ENCODE measurements at regions not wholly inside any gene's neighbourhood (a gene's known extent, or its start where the extent isn't known, plus 50 kb on each side); places are given as distances from the start of the nearest gene placed in this dataset.

GRCh38 chr18:51578406-51578980, 381.0 kb upstream of the MEX3C start:
- no peak for DNase-seq (ENCODE audit: extremely low spot score)
- TF ChIP-seq ARNT (IDR thresholded peaks at IDR 0.05) (no peak), NFRKB (IDR thresholded peaks at IDR 0.05) (no peak), CTBP1 (IDR thresholded peaks at IDR 0.05; ENCODE audit: borderline replicate concordance) (no peak), LEF1 (IDR thresholded peaks at IDR 0.05; ENCODE audit: borderline replicate concordance) (no peak), FOXK2 (IDR thresholded peaks at IDR 0.05) (no peak)
- POLR2A ChIA-PET = no interaction called here
- CTCF ChIA-PET = no interaction called here

- ChIA-PET POLR2A (no interaction called here), CTCF (no interaction called here)
- no peak for TF ChIP-seq FOXK2 (IDR thresholded peaks at IDR 0.05)
- no peak for TF ChIP-seq ZNF384 (IDR thresholded peaks at IDR 0.05)
- TF ChIP-seq ARNT (IDR thresholded peaks at IDR 0.05) = no peak
- TF ChIP-seq LEF1 (IDR thresholded peaks at IDR 0.05; ENCODE audit: borderline replicate concordance) = no peak
- TF ChIP-seq NFRKB (IDR thresholded peaks at IDR 0.05) = no peak
- TF ChIP-seq SP1 (IDR thresholded peaks at IDR 0.05) = no peak
- no peak for TF ChIP-seq HDGF (IDR thresholded peaks at IDR 0.05; ENCODE audit: borderline replicate concordance)
- TF ChIP-seq SUZ12 (IDR thresholded peaks at IDR 0.05) = no peak
- TF ChIP-seq BHLHE40 (IDR thresholded peaks at IDR 0.05; ENCODE audit: borderline replicate concordance) = no peak
- TF ChIP-seq TARDBP (IDR thresholded peaks at IDR 0.05) = no peak
- TF ChIP-seq L3MBTL2 (conservative IDR thresholded peaks at IDR 0.05) = no peak
- no peak for TF ChIP-seq PKNOX1 (IDR thresholded peaks at IDR 0.05)
- no peak for TF ChIP-seq ELF4 (IDR thresholded peaks at IDR 0.05)
- TF ChIP-seq CTBP1 (IDR thresholded peaks at IDR 0.05; ENCODE audit: borderline replicate concordance) = no peak
- TF ChIP-seq FOXM1 (IDR thresholded peaks at IDR 0.05; ENCODE audit: borderline replicate concordance) = no peak
- no peak for TF ChIP-seq FOXA1 (IDR thresholded peaks at IDR 0.05)
- no peak for DNase-seq (ENCODE audit: extremely low spot score)
Measured at GRCh38 chr18:51580580-51580979, 383.1 kb upstream of the MEX3C start.

DNA sequence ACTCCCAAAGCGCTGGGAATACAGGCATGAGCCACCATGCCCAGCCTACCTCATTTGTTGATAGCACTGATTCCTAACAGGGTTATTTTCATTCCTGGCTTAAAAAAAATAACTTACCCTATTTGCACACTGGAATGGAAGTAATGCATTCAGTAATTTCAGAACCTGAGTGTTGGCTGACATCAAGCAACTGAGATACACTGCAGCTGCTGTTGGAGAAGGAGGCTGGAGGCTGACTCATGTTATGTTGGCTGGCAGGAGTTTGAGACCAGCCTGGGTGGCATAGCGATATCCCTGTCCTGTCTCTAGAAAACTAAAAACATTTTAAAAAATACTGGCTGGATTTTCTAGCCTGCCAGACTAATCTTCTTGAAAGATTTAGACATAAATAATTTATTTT, 385.1 kb upstream of the MEX3C start:
- CTCF ChIA-PET = no interaction called here
- TF ChIP-seq NFRKB (IDR thresholded peaks at IDR 0.05) = no peak
- no peak for TF ChIP-seq SP1 (IDR thresholded peaks at IDR 0.05)
- TF ChIP-seq TARDBP (IDR thresholded peaks at IDR 0.05) = no peak
- TF ChIP-seq PKNOX1 (IDR thresholded peaks at IDR 0.05) = no peak
- TF ChIP-seq ZNF384 (IDR thresholded peaks at IDR 0.05) = no peak
- TF ChIP-seq HDGF (IDR thresholded peaks at IDR 0.05; ENCODE audit: borderline replicate concordance) = no peak
- TF ChIP-seq FOXM1 (IDR thresholded peaks at IDR 0.05; ENCODE audit: borderline replicate concordance) = no peak
- TF ChIP-seq SUZ12 (IDR thresholded peaks at IDR 0.05) = no peak
- no peak for TF ChIP-seq FOXA1 (IDR thresholded peaks at IDR 0.05)
- no peak for TF ChIP-seq CTBP1 (IDR thresholded peaks at IDR 0.05; ENCODE audit: borderline replicate concordance)
- no peak for TF ChIP-seq FOXK2 (IDR thresholded peaks at IDR 0.05)
- TF ChIP-seq ARNT (IDR thresholded peaks at IDR 0.05) = no peak
- TF ChIP-seq BHLHE40 (IDR thresholded peaks at IDR 0.05; ENCODE audit: borderline replicate concordance) = no peak
- no peak for TF ChIP-seq LEF1 (IDR thresholded peaks at IDR 0.05; ENCODE audit: borderline replicate concordance)
- TF ChIP-seq L3MBTL2 (conservative IDR thresholded peaks at IDR 0.05) = no peak
- TF ChIP-seq ELF4 (IDR thresholded peaks at IDR 0.05) = no peak
- no peak for DNase-seq (ENCODE audit: extremely low spot score)
- POLR2A ChIA-PET = no interaction called here

- TF ChIP-seq TARDBP (IDR thresholded peaks at IDR 0.05) (no peak), L3MBTL2 (conservative IDR thresholded peaks at IDR 0.05) (no peak), SP1 (IDR thresholded peaks at IDR 0.05) (no peak), PKNOX1 (IDR thresholded peaks at IDR 0.05) (no peak), NFRKB (IDR thresholded peaks at IDR 0.05) (no peak), SUZ12 (IDR thresholded peaks at IDR 0.05) (no peak), CTBP1 (IDR thresholded peaks at IDR 0.05; ENCODE audit: borderline replicate concordance) (no peak), ARNT (IDR thresholded peaks at IDR 0.05) (no peak), FOXA1 (IDR thresholded peaks at IDR 0.05) (no peak), BHLHE40 (IDR thresholded peaks at IDR 0.05; ENCODE audit: borderline replicate concordance) (no peak), ZNF384 (IDR thresholded peaks at IDR 0.05) (no peak), HDGF (IDR thresholded peaks at IDR 0.05; ENCODE audit: borderline replicate concordance) (no peak), LEF1 (IDR thresholded peaks at IDR 0.05; ENCODE audit: borderline replicate concordance) (no peak), FOXK2 (IDR thresholded peaks at IDR 0.05) (no peak)
- POLR2A ChIA-PET = no interaction called here
- CTCF ChIA-PET = no interaction called here
- no peak for DNase-seq (ENCODE audit: extremely low spot score)
Measured at GRCh38 chr18:51588616-51589015, 391.1 kb upstream of the MEX3C start.

DNA sequence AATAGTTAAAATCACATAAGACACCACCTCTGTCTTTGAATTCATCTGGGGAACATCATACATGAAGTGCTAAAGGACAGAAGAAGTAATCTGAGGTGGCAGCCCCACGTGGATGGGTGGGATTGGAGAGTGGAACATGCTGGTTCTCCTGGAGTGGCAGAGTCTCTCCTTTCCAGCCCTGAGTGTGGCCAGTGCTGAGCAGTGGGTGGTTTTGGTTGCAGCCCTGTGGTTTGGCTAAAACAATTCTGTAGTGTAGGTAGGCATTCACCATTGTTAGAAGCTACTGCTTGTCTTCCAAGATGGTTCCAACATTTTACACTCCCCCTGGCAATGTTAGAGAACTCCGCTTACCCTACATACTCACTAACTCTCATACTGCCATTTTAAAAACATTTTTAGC, 396.4 kb upstream of the MEX3C start:
- no peak for DNase-seq (ENCODE audit: extremely low spot score)
- ChIA-PET POLR2A (no interaction called here), CTCF (no interaction called here)
- TF ChIP-seq PKNOX1 (IDR thresholded peaks at IDR 0.05) (no peak), BHLHE40 (IDR thresholded peaks at IDR 0.05; ENCODE audit: borderline replicate concordance) (no peak), FOXA1 (IDR thresholded peaks at IDR 0.05) (no peak), SP1 (IDR thresholded peaks at IDR 0.05) (no peak), LEF1 (IDR thresholded peaks at IDR 0.05; ENCODE audit: borderline replicate concordance) (no peak), FOXK2 (IDR thresholded peaks at IDR 0.05) (no peak), ARNT (IDR thresholded peaks at IDR 0.05) (no peak), FOXM1 (IDR thresholded peaks at IDR 0.05; ENCODE audit: borderline replicate concordance) (no peak), CTBP1 (IDR thresholded peaks at IDR 0.05; ENCODE audit: borderline replicate concordance) (no peak), HDGF (IDR thresholded peaks at IDR 0.05; ENCODE audit: borderline replicate concordance) (no peak), NFRKB (IDR thresholded peaks at IDR 0.05) (no peak), L3MBTL2 (conservative IDR thresholded peaks at IDR 0.05) (no peak), ELF4 (IDR thresholded peaks at IDR 0.05) (no peak)
